ENCODE measurements at regions not wholly inside any gene's neighbourhood (a gene's known extent, or its start where the extent isn't known, plus 50 kb on each side); places are given as distances from the start of the nearest gene placed in this dataset.

DNA sequence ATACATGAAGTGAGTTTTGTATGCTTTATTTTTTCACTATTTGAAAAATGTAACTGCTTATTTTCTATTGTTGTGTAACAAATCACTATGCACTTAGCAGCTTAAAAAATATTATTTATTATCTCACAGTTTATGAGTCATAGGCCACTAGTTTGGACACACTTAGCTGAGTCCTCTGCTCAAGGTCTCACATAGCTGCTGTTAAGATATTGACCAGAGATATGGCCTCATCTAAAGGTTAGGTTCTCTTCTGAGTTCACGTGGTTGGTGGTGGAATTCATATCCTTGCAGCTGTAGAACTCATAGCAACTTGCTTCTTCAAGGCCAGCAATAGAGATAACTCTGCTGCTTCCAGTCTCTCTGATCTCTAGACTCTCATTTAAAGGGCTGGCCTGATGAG lies 534.4 kb downstream of the SPRY1 start:
- Histone ChIP-seq H3K27me3 (ENCODE audit: control insufficient read depth in 1 of 2, insufficient read depth in 2 of 2, low read length in 2 of 2) (no peaks in the 10 kb centered on the region), H3K9me3 (ENCODE audit: control insufficient read depth in 2 of 2, insufficient read depth in 1 of 2, low read depth in 1 of 2, low read length in 1 of 2) (no peaks in the 10 kb centered on the region), H3K4me3 (ENCODE audit: low read depth in 1 of 2, low read length in 2 of 2) (no peak overlapping the region), H3K27ac (ENCODE audit: low read depth in 2 of 2, low read length in 1 of 2) (no peak overlapping the region), H3K4me1 (ENCODE audit: control insufficient read depth in 2 of 2, insufficient read depth in 2 of 2, low read length in 1 of 2) (no peaks in the 10 kb centered on the region), H3K36me3 (ENCODE audit: control insufficient read depth in 2 of 2, insufficient read depth in 2 of 2, low read length in 1 of 2) (no peaks in the 10 kb centered on the region)
- 60 to 91% methylated on average over 1 of the region's 1 CpG for WGBS, 2 donors

DNA sequence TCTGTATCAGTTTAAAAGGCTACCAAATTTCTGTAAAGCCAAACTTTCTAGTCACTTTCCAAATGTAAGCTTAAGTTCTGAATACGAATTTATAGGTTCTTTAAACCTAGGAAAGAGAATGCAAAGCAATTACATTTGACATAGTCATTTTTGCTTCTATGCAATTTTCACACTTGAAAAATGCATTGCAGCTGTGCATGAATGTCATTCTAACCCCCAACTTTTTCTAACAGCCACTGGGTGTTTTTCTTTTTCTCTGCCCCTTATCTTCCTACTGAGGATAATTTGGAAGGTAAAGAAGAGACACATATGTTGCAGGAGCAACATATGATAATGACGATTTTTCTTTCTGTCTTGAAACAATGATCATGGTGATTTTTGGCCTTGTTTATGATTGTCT lies 537.5 kb downstream of the SPRY1 start:
- Histone ChIP-seq H3K4me3 (ENCODE audit: low read depth in 1 of 2, low read length in 2 of 2) (no peak overlapping the region), H3K27me3 (ENCODE audit: control insufficient read depth in 1 of 2, insufficient read depth in 2 of 2, low read length in 2 of 2) (no peaks in the 10 kb centered on the region), H3K4me1 (ENCODE audit: control insufficient read depth in 2 of 2, insufficient read depth in 2 of 2, low read length in 1 of 2) (no peaks in the 10 kb centered on the region), H3K9me3 (ENCODE audit: control insufficient read depth in 2 of 2, insufficient read depth in 1 of 2, low read depth in 1 of 2, low read length in 1 of 2) (no peaks in the 10 kb centered on the region), H3K36me3 (ENCODE audit: control insufficient read depth in 2 of 2, insufficient read depth in 2 of 2, low read length in 1 of 2) (no peaks in the 10 kb centered on the region), H3K27ac (ENCODE audit: low read depth in 2 of 2, low read length in 1 of 2) (no peak overlapping the region)
- WGBS, 2 donors, result 79 to 86% methylated on average over 2 of the region's 2 CpGs

DNA sequence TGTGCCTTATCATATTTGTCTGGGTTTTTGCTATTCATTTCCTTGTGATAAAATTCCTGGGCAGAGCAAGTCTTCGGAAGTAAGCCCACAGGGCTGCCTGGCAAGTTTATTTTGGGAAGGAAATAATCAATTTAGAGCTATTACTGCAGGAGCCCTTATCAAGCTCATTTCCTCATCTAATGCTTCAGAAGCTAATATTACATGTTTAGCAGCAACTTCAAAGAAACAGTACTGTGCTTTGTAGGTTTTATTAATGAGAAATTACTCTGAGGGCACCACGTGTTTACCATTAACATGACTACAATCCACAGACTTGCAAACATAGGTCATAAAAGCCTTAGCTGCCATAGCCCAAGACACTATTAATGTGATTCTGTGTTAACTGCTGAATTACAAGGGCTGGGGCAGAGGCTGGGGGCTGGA lies 540.0 kb downstream of the SPRY1 start:
- H3K27ac ChIP-seq (ENCODE audit: low read depth in 2 of 2, low read length in 1 of 2), result no peak overlapping the region
- no peaks in the 10 kb centered on the region for H3K36me3 ChIP-seq (ENCODE audit: control insufficient read depth in 2 of 2, insufficient read depth in 2 of 2, low read length in 1 of 2)
- no peaks in the 10 kb centered on the region for H3K4me1 ChIP-seq (ENCODE audit: control insufficient read depth in 2 of 2, insufficient read depth in 2 of 2, low read length in 1 of 2)
- WGBS, 2 donors, result 40 to 53% methylated on average over 2 of the region's 2 CpGs
- no peaks in the 10 kb centered on the region for H3K27me3 ChIP-seq (ENCODE audit: control insufficient read depth in 1 of 2, insufficient read depth in 2 of 2, low read length in 2 of 2)
- no peaks in the 10 kb centered on the region for H3K9me3 ChIP-seq (ENCODE audit: control insufficient read depth in 2 of 2, insufficient read depth in 1 of 2, low read depth in 1 of 2, low read length in 1 of 2)
- H3K4me3 ChIP-seq (ENCODE audit: low read depth in 1 of 2, low read length in 2 of 2), result no peak overlapping the region

DNA sequence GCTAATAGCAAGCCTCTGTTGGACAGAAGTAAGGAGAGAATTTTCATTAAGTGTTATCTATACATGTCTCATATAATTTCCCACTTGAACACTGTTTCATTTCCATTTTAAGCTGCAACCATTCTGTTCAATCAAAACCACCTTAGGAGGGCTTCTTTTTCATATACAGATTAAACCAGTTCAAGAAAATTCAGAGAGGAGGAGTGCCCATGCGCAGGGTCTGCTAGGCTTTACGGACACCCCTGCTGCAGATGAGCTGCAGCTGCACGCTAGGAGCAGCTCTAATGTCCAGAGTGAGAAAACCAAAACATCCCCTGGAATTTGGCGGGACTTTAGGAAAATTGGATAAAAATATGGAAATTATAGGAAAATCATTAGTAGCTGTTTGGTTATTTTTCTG lies 541.0 kb downstream of the SPRY1 start:
- H3K27me3 ChIP-seq (ENCODE audit: control insufficient read depth in 1 of 2, insufficient read depth in 2 of 2, low read length in 2 of 2), result no peaks in the 10 kb centered on the region
- H3K36me3 ChIP-seq (ENCODE audit: control insufficient read depth in 2 of 2, insufficient read depth in 2 of 2, low read length in 1 of 2), result no peaks in the 10 kb centered on the region
- no peaks in the 10 kb centered on the region for H3K4me1 ChIP-seq (ENCODE audit: control insufficient read depth in 2 of 2, insufficient read depth in 2 of 2, low read length in 1 of 2)
- WGBS, 2 donors, result 74% methylated on average over 4 of the region's 4 CpGs
- no peak overlapping the region for H3K27ac ChIP-seq (ENCODE audit: low read depth in 2 of 2, low read length in 1 of 2)
- H3K4me3 ChIP-seq (ENCODE audit: low read depth in 1 of 2, low read length in 2 of 2), result no peak overlapping the region
- H3K9me3 ChIP-seq (ENCODE audit: control insufficient read depth in 2 of 2, insufficient read depth in 1 of 2, low read depth in 1 of 2, low read length in 1 of 2), result no peaks in the 10 kb centered on the region

DNA sequence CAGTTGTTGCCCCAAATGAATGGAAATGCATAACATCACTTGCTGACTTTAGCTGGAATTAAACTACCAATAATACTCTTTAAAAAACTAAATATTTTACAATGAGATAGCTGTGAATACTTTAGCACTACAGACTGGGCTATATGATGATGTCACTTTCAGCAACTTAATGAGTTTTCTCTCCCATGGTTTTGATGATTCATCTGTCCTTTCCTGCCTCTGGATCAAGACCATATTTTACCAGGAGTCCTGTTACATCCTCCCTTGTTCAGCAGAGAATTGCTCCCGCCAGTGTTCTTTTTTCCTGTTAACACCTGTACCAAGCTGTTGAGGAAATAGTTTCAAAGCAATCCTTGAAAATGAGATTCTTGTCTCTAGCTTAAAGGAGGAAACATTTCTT lies 543.0 kb downstream of the SPRY1 start:
- Histone ChIP-seq H3K9me3 (ENCODE audit: control insufficient read depth in 2 of 2, insufficient read depth in 1 of 2, low read depth in 1 of 2, low read length in 1 of 2) (peaks cover 0 to 2% of the 10 kb centered on the region in 2 donors), H3K36me3 (ENCODE audit: control insufficient read depth in 2 of 2, insufficient read depth in 2 of 2, low read length in 1 of 2) (no peaks in the 10 kb centered on the region), H3K4me3 (ENCODE audit: low read depth in 1 of 2, low read length in 2 of 2) (no peak overlapping the region), H3K4me1 (ENCODE audit: control insufficient read depth in 2 of 2, insufficient read depth in 2 of 2, low read length in 1 of 2) (no peaks in the 10 kb centered on the region), H3K27ac (ENCODE audit: low read depth in 2 of 2, low read length in 1 of 2) (no peak overlapping the region), H3K27me3 (ENCODE audit: control insufficient read depth in 1 of 2, insufficient read depth in 2 of 2, low read length in 2 of 2) (no peaks in the 10 kb centered on the region)
- 63 to 65% methylated on average over 1 of the region's 1 CpG for WGBS, 2 donors

DNA sequence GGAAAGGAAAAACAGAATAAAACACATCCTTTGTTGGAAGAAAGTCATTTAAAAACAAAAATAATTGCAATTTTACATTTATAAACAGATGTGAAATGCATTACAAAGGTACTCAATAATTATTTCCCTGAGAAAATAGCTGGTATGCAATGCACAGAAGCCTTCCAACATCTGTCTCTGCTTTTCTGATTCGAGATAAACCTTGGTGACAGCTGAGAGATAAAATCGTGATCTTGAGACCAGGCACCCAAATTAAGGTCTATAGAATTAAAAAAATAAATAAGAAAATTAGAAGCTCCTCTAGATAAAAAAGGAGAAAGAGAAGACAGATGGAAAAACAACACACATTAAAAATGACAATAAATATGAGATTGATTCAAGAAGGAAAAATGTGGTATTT lies 544.0 kb downstream of the SPRY1 start:
- no peaks in the 10 kb centered on the region for H3K27me3 ChIP-seq (ENCODE audit: control insufficient read depth in 1 of 2, insufficient read depth in 2 of 2, low read length in 2 of 2)
- H3K36me3 ChIP-seq (ENCODE audit: control insufficient read depth in 2 of 2, insufficient read depth in 2 of 2, low read length in 1 of 2), result no peaks in the 10 kb centered on the region
- H3K4me1 ChIP-seq (ENCODE audit: control insufficient read depth in 2 of 2, insufficient read depth in 2 of 2, low read length in 1 of 2), result no peaks in the 10 kb centered on the region
- peaks cover 0 to 2% of the 10 kb centered on the region in 2 donors for H3K9me3 ChIP-seq (ENCODE audit: control insufficient read depth in 2 of 2, insufficient read depth in 1 of 2, low read depth in 1 of 2, low read length in 1 of 2)
- H3K27ac ChIP-seq (ENCODE audit: low read depth in 2 of 2, low read length in 1 of 2), result no peak overlapping the region
- WGBS, 2 donors, result 74 to 84% methylated on average over 2 of the region's 2 CpGs
- no peak overlapping the region for H3K4me3 ChIP-seq (ENCODE audit: low read depth in 1 of 2, low read length in 2 of 2)

DNA sequence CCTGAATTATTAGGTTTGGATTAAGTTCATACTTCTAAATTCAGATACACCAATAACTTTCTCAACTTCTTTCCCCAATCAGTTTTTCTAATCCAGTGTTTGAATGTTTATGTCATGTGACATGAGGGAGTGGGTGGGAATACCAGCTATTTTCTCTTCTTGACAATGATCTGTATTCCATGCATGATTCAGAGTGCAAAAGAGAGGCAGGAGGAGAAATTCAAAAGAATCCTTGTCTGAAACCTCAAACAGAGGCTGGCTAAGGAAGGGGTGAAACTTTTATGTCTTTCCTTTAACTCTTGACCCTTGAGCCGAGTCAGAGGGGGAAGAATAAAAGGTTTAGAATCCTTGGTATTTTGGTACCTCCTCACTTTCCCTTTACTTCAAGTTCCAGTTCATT lies 544.7 kb downstream of the SPRY1 start:
- WGBS, 2 donors, result 44 to 64% methylated on average over 1 of the region's 1 CpG
- H3K36me3 ChIP-seq (ENCODE audit: control insufficient read depth in 2 of 2, insufficient read depth in 2 of 2, low read length in 1 of 2), result no peaks in the 10 kb centered on the region
- no peaks in the 10 kb centered on the region for H3K4me1 ChIP-seq (ENCODE audit: control insufficient read depth in 2 of 2, insufficient read depth in 2 of 2, low read length in 1 of 2)

DNA sequence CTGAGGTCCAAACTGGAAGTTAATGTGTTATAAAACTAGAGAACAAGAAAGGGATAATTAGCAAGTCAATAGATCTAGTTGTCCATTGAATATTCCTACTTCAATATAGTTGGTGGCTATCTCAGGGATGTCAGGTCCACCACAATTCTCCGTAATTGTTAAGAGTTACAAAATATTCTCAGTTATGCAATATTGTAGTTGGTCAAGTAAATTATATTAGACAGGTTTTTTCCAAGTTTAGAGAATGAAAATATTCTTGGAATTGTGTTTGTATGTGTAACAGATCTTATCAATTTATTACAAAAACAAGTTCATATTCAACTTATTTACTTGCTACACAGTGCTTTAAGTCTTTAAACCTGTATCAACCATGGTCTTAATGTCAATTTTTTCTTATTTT lies 547.4 kb downstream of the SPRY1 start:
- Histone ChIP-seq H3K4me3 (ENCODE audit: low read depth in 1 of 2, low read length in 2 of 2) (no peak overlapping the region), H3K27ac (ENCODE audit: low read depth in 2 of 2, low read length in 1 of 2) (no peak overlapping the region), H3K9me3 (ENCODE audit: control insufficient read depth in 2 of 2, insufficient read depth in 1 of 2, low read depth in 1 of 2, low read length in 1 of 2) (peaks cover 0 to 2% of the 10 kb centered on the region in 2 donors), H3K36me3 (ENCODE audit: control insufficient read depth in 2 of 2, insufficient read depth in 2 of 2, low read length in 1 of 2) (no peaks in the 10 kb centered on the region), H3K4me1 (ENCODE audit: control insufficient read depth in 2 of 2, insufficient read depth in 2 of 2, low read length in 1 of 2) (no peaks in the 10 kb centered on the region), H3K27me3 (ENCODE audit: control insufficient read depth in 1 of 2, insufficient read depth in 2 of 2, low read length in 2 of 2) (no peaks in the 10 kb centered on the region)
- WGBS, 2 donors, result 93 to 96% methylated on average over 1 of the region's 1 CpG

More for the DNA sequence above, 544.7 kb downstream of the SPRY1 start:
- H3K27me3 ChIP-seq (ENCODE audit: control insufficient read depth in 1 of 2, insufficient read depth in 2 of 2, low read length in 2 of 2), result no peaks in the 10 kb centered on the region
- peaks cover 0 to 2% of the 10 kb centered on the region in 2 donors for H3K9me3 ChIP-seq (ENCODE audit: control insufficient read depth in 2 of 2, insufficient read depth in 1 of 2, low read depth in 1 of 2, low read length in 1 of 2)
- H3K4me3 ChIP-seq (ENCODE audit: low read depth in 1 of 2, low read length in 2 of 2), result no peak overlapping the region
- H3K27ac ChIP-seq (ENCODE audit: low read depth in 2 of 2, low read length in 1 of 2), result no peak overlapping the region

DNA sequence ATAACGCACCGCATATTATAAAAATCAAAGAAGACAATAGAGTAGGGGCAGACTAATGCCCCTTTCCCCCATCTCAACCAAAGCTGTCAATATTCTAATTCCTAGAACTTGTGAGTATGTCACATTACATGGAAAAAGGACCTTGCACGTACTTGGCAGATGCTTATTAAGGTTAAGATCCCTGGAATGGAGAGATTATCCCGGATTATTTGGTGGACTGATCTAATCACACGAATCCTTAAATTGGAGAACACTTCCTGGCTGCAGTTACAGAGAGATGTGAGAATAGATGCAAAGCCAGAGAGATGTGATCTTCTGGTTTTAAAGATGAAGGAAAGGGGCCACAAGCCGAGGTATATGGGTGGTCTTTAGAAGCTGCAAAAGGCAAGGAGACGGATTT lies 548.7 kb downstream of the SPRY1 start:
- no peaks in the 10 kb centered on the region for H3K36me3 ChIP-seq (ENCODE audit: control insufficient read depth in 2 of 2, insufficient read depth in 2 of 2, low read length in 1 of 2)
- no peaks in the 10 kb centered on the region for H3K4me1 ChIP-seq (ENCODE audit: control insufficient read depth in 2 of 2, insufficient read depth in 2 of 2, low read length in 1 of 2)
- H3K27ac ChIP-seq (ENCODE audit: low read depth in 2 of 2, low read length in 1 of 2), result no peak overlapping the region
- H3K27me3 ChIP-seq (ENCODE audit: control insufficient read depth in 1 of 2, insufficient read depth in 2 of 2, low read length in 2 of 2), result no peaks in the 10 kb centered on the region
- H3K4me3 ChIP-seq (ENCODE audit: low read depth in 1 of 2, low read length in 2 of 2), result no peak overlapping the region
- 86 to 90% methylated on average over 7 of the region's 7 CpGs for WGBS, 2 donors
- peaks cover 0 to 2% of the 10 kb centered on the region in 2 donors for H3K9me3 ChIP-seq (ENCODE audit: control insufficient read depth in 2 of 2, insufficient read depth in 1 of 2, low read depth in 1 of 2, low read length in 1 of 2)

DNA sequence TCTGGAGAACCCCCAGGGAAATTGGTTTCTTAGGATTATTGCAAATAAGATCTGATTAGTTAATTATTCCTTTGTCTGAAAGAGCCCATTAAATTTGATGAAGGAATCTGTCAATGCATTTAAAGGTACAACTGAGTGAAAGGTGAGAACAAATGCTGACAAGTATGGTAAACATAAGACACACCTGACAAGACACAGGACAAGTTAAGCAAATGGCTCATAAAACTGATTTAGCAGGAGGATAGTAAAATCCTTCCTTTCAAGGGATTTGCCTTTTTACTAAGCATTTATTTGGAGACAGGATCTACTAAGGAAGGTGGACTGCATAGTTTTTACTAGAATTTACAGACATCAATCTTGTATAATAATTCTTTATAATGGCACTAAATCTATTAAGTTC lies 553.9 kb downstream of the SPRY1 start:
- Histone ChIP-seq H3K27ac (ENCODE audit: low read depth in 2 of 2, low read length in 1 of 2) (no peak overlapping the region), H3K27me3 (ENCODE audit: control insufficient read depth in 1 of 2, insufficient read depth in 2 of 2, low read length in 2 of 2) (no peaks in the 10 kb centered on the region), H3K4me3 (ENCODE audit: low read depth in 1 of 2, low read length in 2 of 2) (no peak overlapping the region), H3K9me3 (ENCODE audit: control insufficient read depth in 2 of 2, insufficient read depth in 1 of 2, low read depth in 1 of 2, low read length in 1 of 2) (no peaks in the 10 kb centered on the region), H3K4me1 (ENCODE audit: control insufficient read depth in 2 of 2, insufficient read depth in 2 of 2, low read length in 1 of 2) (no peaks in the 10 kb centered on the region), H3K36me3 (ENCODE audit: control insufficient read depth in 2 of 2, insufficient read depth in 2 of 2, low read length in 1 of 2) (no peaks in the 10 kb centered on the region)
